Naive B cell (primary cell): ENCODE measurements at regions not wholly inside any gene's neighbourhood (a gene's known extent, or its start where the extent isn't known, plus 50 kb on each side); places are given as distances from the start of the nearest gene placed in this dataset.

Experiments used
- ATAC-seq, 2 donors: fragments of 150-1000 bp; cut with Tn5 transposase; 2 replicates each; pipeline ENCODE4 v1.10.0; 2021; ENCODE audit warnings: low read depth in 2 of 2, mild to moderate bottlenecking in 2 of 2, moderate library complexity in 2 of 2
- DNase-seq: peaks from one replicate; pipeline ENCODE4 v3.0.0; 2022
- H3K27ac Mint-ChIP-seq, 6 donors: one replicate each; pipeline ENCODE4 v1.8.0; 2020 to 2022; ENCODE audit warnings: mild to moderate bottlenecking in 6 of 6, mixed read lengths in 6 of 6, moderate library complexity in 5 of 6, inconsistent platforms in 2 of 6
- H3K27me3 Mint-ChIP-seq, 3 donors: one replicate each; pipeline ENCODE4 v1.8.0; 2021 to 2022; ENCODE audit warnings: mixed read lengths in 3 of 3, mild to moderate bottlenecking in 1 of 3
- H3K36me3 Mint-ChIP-seq, 2 donors: one replicate each; pipeline ENCODE4 v1.8.0; 2020 to 2022; ENCODE audit warnings: mixed read lengths in 2 of 2, inconsistent platforms in 1 of 2, mild to moderate bottlenecking in 1 of 2
- H3K4me1 Mint-ChIP-seq, 3 donors: one replicate each; pipeline ENCODE4 v1.8.0; 2020 to 2022; ENCODE audit warnings: mixed read lengths in 3 of 3, inconsistent platforms in 1 of 3, mild to moderate bottlenecking in 1 of 3, moderate library complexity in 1 of 3
- H3K4me3 Mint-ChIP-seq, 8 donors: one replicate each; pipeline ENCODE4 v1.8.0; 2020 to 2022; ENCODE audit warnings: mild to moderate bottlenecking in 8 of 8, mixed read lengths in 8 of 8, moderate library complexity in 8 of 8, inconsistent platforms in 2 of 8
- H3K9me3 Mint-ChIP-seq, 7 donors: one replicate each; pipeline ENCODE4 v1.8.0; 2020 to 2022; ENCODE audit warnings: mixed read lengths in 7 of 7, mild to moderate bottlenecking in 5 of 7, inconsistent platforms in 2 of 7, moderate library complexity in 1 of 7

- H3K27me3 Mint-ChIP-seq: peaks cover 5 to 15% (median 11%) of the 10 kb centered on the region in 3 donors
- H3K4me3 Mint-ChIP-seq: no peak overlapping the region
- H3K27ac Mint-ChIP-seq: no peak overlapping the region
- no peaks in the 10 kb centered on the region for H3K36me3 Mint-ChIP-seq
- ATAC-seq (no peak), DNase-seq (no peak)
- H3K9me3 Mint-ChIP-seq: no peaks in the 10 kb centered on the region
- H3K4me1 Mint-ChIP-seq: no peaks in the 10 kb centered on the region
Measured at GRCh38 chr12:107144441-107144840, 51.1 kb upstream of the CRY1 start.

GRCh38 chr12:107144990-107145389 lies 51.6 kb upstream of the CRY1 start:
- no peak overlapping the region for H3K4me3 Mint-ChIP-seq
- peak overlapping the region in 1 of 6 donors; percentile 13 for H3K27ac Mint-ChIP-seq
- no peaks in the 10 kb centered on the region for H3K4me1 Mint-ChIP-seq
- peaks cover 5 to 15% (median 11%) of the 10 kb centered on the region in 3 donors for H3K27me3 Mint-ChIP-seq
- H3K36me3 Mint-ChIP-seq: no peaks in the 10 kb centered on the region
- DNase-seq (no peak), ATAC-seq (no peak)
- H3K9me3 Mint-ChIP-seq: no peaks in the 10 kb centered on the region

GRCh38 chr12:107145397-107145796 lies 52.0 kb upstream of the CRY1 start:
- ATAC-seq (no peak), DNase-seq (no peak)
- Mint-ChIP-seq H3K4me1 (no peaks in the 10 kb centered on the region), H3K27me3 (peaks cover 3 to 14% (median 11%) of the 10 kb centered on the region in 3 donors), H3K36me3 (no peaks in the 10 kb centered on the region), H3K27ac (no peak overlapping the region), H3K9me3 (no peaks in the 10 kb centered on the region), H3K4me3 (no peak overlapping the region)

- DNase-seq: no peak
- H3K4me3 Mint-ChIP-seq: no peak overlapping the region
- H3K9me3 Mint-ChIP-seq: no peaks in the 10 kb centered on the region
- no peaks in the 10 kb centered on the region for H3K36me3 Mint-ChIP-seq
- H3K27ac Mint-ChIP-seq: no peak overlapping the region
- peaks cover 0 to 16% (median 11%) of the 10 kb centered on the region in 3 donors for H3K27me3 Mint-ChIP-seq
- no peaks in the 10 kb centered on the region for H3K4me1 Mint-ChIP-seq
- no peak for ATAC-seq
Measured at GRCh38 chr12:107148107-107148506, 54.8 kb upstream of the CRY1 start.

- Mint-ChIP-seq H3K4me3 (no peak overlapping the region), H3K27me3 (peaks cover 24 to 38% (median 37%) of the 10 kb centered on the region in 3 donors), H3K9me3 (peaks cover 0 to 8% (median 2%) of the 10 kb centered on the region in 7 donors), H3K36me3 (no peaks in the 10 kb centered on the region), H3K4me1 (no peaks in the 10 kb centered on the region), H3K27ac (no peak overlapping the region)
- ATAC-seq: no peak
- DNase-seq: no peak
Measured at GRCh38 chr12:107152315-107152714, 59.0 kb upstream of the CRY1 start.

GRCh38 chr12:107159384-107159900 lies 66.1 kb upstream of the CRY1 start:
- no peak for DNase-seq
- H3K27me3 Mint-ChIP-seq: peaks cover 40 to 64% (median 54%) of the 10 kb centered on the region in 3 donors
- peaks cover 0 to 5% (median 0%) of the 10 kb centered on the region in 7 donors for H3K9me3 Mint-ChIP-seq
- no peak overlapping the region for H3K27ac Mint-ChIP-seq
- no peak overlapping the region for H3K4me3 Mint-ChIP-seq
- no peak for ATAC-seq
- no peaks in the 10 kb centered on the region for H3K36me3 Mint-ChIP-seq
- no peaks in the 10 kb centered on the region for H3K4me1 Mint-ChIP-seq

GRCh38 chr12:107163413-107163812 lies 70.1 kb upstream of the CRY1 start:
- Mint-ChIP-seq H3K27ac (no peak overlapping the region), H3K36me3 (no peaks in the 10 kb centered on the region), H3K4me1 (no peaks in the 10 kb centered on the region), H3K27me3 (peaks cover 13 to 44% (median 33%) of the 10 kb centered on the region in 3 donors), H3K9me3 (peaks cover 0 to 2% (median 0%) of the 10 kb centered on the region in 7 donors), H3K4me3 (no peak overlapping the region)
- no peak for DNase-seq
- ATAC-seq: no peak

- no peak overlapping the region for H3K27ac Mint-ChIP-seq
- peaks cover 13 to 43% (median 25%) of the 10 kb centered on the region in 3 donors for H3K27me3 Mint-ChIP-seq
- DNase-seq: no peak
- no peaks in the 10 kb centered on the region for H3K36me3 Mint-ChIP-seq
- H3K4me1 Mint-ChIP-seq: no peaks in the 10 kb centered on the region
- H3K9me3 Mint-ChIP-seq: peaks cover 0 to 2% (median 0%) of the 10 kb centered on the region in 7 donors
- ATAC-seq: no peak
- H3K4me3 Mint-ChIP-seq: no peak overlapping the region
Measured at GRCh38 chr12:107164392-107164791, 71.0 kb upstream of the CRY1 start.

GRCh38 chr12:107165581-107165980 lies 72.2 kb upstream of the CRY1 start:
- peaks cover 12 to 33% (median 26%) of the 10 kb centered on the region in 3 donors for H3K27me3 Mint-ChIP-seq
- peaks cover 0 to 2% (median 0%) of the 10 kb centered on the region in 7 donors for H3K9me3 Mint-ChIP-seq
- H3K4me1 Mint-ChIP-seq: no peaks in the 10 kb centered on the region
- DNase-seq (no peak), ATAC-seq (no peak)
- H3K4me3 Mint-ChIP-seq: no peak overlapping the region
- no peaks in the 10 kb centered on the region for H3K36me3 Mint-ChIP-seq
- no peak overlapping the region for H3K27ac Mint-ChIP-seq

GRCh38 chr12:107167756-107168155 lies 74.4 kb upstream of the CRY1 start:
- no peak for DNase-seq
- ATAC-seq: no peak
- H3K27ac Mint-ChIP-seq: no peak overlapping the region
- no peaks in the 10 kb centered on the region for H3K36me3 Mint-ChIP-seq
- H3K27me3 Mint-ChIP-seq: peaks cover 14 to 23% (median 18%) of the 10 kb centered on the region in 3 donors
- H3K4me1 Mint-ChIP-seq: no peaks in the 10 kb centered on the region
- no peak overlapping the region for H3K4me3 Mint-ChIP-seq
- peaks cover 0 to 4% (median 0%) of the 10 kb centered on the region in 7 donors for H3K9me3 Mint-ChIP-seq

- no peak overlapping the region for H3K27ac Mint-ChIP-seq
- ATAC-seq: no peak
Measured at GRCh38 chr12:107169200-107169599, 75.9 kb upstream of the CRY1 start.

GRCh38 chr12:107178776-107179175 lies 85.4 kb upstream of the CRY1 start:
- Mint-ChIP-seq H3K9me3 (peaks cover 0 to 9% (median 3%) of the 10 kb centered on the region in 7 donors), H3K4me3 (no peak overlapping the region), H3K27me3 (peaks cover 11 to 41% (median 18%) of the 10 kb centered on the region in 3 donors), H3K27ac (no peak overlapping the region), H3K36me3 (no peaks in the 10 kb centered on the region), H3K4me1 (no peaks in the 10 kb centered on the region)
- ATAC-seq: no peak
- DNase-seq: no peak

More at GRCh38 chr12:107169200-107169599, 75.9 kb upstream of the CRY1 start:
- H3K9me3 Mint-ChIP-seq: peaks cover 0 to 4% (median 0%) of the 10 kb centered on the region in 7 donors
- no peak for DNase-seq
- peaks cover 10 to 22% (median 14%) of the 10 kb centered on the region in 3 donors for H3K27me3 Mint-ChIP-seq
- H3K4me3 Mint-ChIP-seq: no peak overlapping the region
- no peaks in the 10 kb centered on the region for H3K36me3 Mint-ChIP-seq
- no peaks in the 10 kb centered on the region for H3K4me1 Mint-ChIP-seq

GRCh38 chr12:107179871-107180270 lies 86.5 kb upstream of the CRY1 start:
- H3K4me1 Mint-ChIP-seq: no peaks in the 10 kb centered on the region
- H3K27me3 Mint-ChIP-seq: peaks cover 22 to 46% (median 25%) of the 10 kb centered on the region in 3 donors
- H3K27ac Mint-ChIP-seq: no peak overlapping the region
- peaks cover 0 to 9% (median 3%) of the 10 kb centered on the region in 7 donors for H3K9me3 Mint-ChIP-seq
- H3K36me3 Mint-ChIP-seq: no peaks in the 10 kb centered on the region
- no peak for DNase-seq
- H3K4me3 Mint-ChIP-seq: no peak overlapping the region
- no peak for ATAC-seq

GRCh38 chr12:107180272-107180671 lies 86.9 kb upstream of the CRY1 start:
- no peak for DNase-seq
- Mint-ChIP-seq H3K36me3 (no peaks in the 10 kb centered on the region), H3K9me3 (peaks cover 0 to 11% (median 5%) of the 10 kb centered on the region in 7 donors), H3K4me1 (no peaks in the 10 kb centered on the region), H3K27me3 (peaks cover 25 to 46% (median 26%) of the 10 kb centered on the region in 3 donors), H3K4me3 (no peak overlapping the region), H3K27ac (no peak overlapping the region)
- no peak for ATAC-seq
